ENCODE measurements at regions not wholly inside any gene's neighbourhood (a gene's known extent, or its start where the extent isn't known, plus 50 kb on each side); places are given as distances from the start of the nearest gene placed in this dataset.

DNA sequence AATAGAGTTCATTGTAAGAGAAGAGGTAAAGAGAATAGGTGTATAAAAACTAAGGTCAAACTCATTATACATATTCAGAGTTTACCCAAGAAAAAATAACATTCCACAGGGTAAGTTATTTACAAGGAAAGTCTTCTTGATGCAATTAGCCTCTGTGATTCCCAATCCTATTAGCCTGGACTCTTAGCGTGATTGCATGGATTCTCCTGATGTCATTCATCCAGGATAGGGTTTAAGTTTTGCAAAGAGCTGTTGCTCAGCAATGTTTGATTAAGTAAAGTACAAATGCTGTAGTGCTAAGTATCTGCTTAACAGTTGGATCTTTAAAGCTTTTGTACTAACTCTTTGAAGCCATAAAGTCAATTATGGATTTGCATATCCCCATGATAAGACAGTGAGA lies 767.8 kb upstream of the LUZP2 start:
- TF ChIP-seq, protein P1, sequence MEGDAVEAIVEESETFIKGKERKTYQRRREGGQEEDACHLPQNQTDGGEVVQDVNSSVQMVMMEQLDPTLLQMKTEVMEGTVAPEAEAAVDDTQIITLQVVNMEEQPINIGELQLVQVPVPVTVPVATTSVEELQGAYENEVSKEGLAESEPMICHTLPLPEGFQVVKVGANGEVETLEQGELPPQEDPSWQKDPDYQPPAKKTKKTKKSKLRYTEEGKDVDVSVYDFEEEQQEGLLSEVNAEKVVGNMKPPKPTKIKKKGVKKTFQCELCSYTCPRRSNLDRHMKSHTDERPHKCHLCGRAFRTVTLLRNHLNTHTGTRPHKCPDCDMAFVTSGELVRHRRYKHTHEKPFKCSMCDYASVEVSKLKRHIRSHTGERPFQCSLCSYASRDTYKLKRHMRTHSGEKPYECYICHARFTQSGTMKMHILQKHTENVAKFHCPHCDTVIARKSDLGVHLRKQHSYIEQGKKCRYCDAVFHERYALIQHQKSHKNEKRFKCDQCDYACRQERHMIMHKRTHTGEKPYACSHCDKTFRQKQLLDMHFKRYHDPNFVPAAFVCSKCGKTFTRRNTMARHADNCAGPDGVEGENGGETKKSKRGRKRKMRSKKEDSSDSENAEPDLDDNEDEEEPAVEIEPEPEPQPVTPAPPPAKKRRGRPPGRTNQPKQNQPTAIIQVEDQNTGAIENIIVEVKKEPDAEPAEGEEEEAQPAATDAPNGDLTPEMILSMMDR (conservative IDR thresholded peaks at IDR 0.05; ENCODE audit: low read depth, low read length), result no peak
- DNase-seq (ENCODE audit: low read depth), result peak; percentile 93
- H3K4me3 ChIP-seq (ENCODE audit: low read length), result no peak overlapping the region

DNA sequence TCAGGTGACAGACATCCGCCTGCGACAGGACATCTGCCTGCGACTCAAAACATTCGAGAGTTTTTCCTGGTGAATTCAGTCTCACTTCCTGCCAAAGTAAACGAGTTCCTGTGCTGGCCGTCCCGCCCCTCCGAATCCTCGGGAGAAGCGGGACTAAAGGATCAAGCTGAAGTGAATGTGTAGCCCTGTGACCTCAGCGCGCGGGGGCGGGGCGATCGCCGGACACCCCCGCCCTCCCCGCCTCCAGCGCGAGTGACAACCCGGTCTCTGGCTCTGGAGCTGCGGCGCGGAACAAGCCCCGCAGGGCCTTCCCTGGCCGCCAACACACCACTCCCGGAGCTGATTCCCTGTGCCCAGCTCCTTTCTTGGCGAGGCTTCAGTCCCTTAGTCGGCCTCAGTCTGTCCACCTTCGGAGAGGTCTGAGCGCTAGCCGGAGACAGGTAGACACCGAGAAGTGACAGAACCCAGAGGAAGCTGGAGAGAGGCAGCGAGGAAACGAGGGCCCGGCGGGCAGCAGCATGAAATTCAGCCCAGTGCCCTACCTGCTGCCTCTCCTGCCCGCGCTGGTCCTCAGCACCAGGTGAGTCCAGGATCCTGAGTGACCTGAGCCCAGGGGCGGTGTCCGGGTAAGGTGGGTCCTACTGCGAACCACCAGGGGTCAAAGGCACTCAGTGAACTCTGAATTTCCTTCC lies 766.4 kb upstream of the LUZP2 start:
- TF ChIP-seq, protein P1 (conservative IDR thresholded peaks at IDR 0.05; ENCODE audit: low read depth, low read length), result no peak
- H3K4me3 ChIP-seq (ENCODE audit: low read length), result no peak overlapping the region
- DNase-seq (ENCODE audit: low read depth), result no peak

DNA sequence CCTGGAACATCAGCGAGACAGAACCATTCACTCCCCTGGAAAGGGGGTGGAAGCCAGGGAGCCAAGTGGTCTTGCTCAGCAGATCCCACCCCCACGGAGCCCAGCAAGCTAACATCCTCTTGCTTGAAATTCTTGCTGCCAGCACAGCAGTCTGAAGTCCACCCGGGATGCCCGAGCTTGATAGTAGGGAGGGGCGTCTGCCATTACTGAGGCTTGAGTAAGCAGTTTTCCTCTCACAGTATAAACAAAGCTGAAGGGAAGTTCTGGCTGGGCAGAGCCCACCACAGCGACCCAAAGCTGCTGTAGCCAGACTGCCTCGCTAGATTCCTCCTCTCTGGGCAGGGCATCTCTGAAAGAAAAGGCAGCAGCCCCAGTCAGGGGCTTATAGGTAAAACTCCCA lies 764.8 kb upstream of the LUZP2 start:
- DNase-seq (ENCODE audit: low read depth), result no peak

DNA sequence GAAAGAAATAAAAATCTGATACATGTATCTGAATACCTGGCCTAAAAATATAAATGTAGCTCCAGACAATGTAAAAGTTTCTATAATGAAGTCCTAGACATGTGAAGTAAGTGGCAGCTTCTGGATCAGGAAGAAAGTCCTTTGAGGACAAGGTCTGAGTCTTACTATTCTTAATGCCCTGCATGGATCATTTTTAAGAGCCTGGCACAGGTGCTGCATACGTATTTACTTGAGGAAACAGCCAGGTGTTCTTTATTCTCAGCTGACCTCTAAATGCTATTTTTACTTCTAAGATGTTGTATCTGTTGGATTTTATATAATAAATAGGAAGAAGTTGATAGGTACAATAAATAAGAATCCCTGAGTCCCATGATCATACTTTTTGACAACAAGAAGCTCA lies 750.0 kb upstream of the LUZP2 start:
- TF ChIP-seq, protein P1 (conservative IDR thresholded peaks at IDR 0.05; ENCODE audit: low read depth, low read length), result no peak
- DNase-seq (ENCODE audit: low read depth), result no peak
- no peak overlapping the region for H3K4me3 ChIP-seq (ENCODE audit: low read length)

More for the DNA sequence above, 764.8 kb upstream of the LUZP2 start:
- H3K4me3 ChIP-seq (ENCODE audit: low read length), result no peak overlapping the region
- TF ChIP-seq, protein P1 (conservative IDR thresholded peaks at IDR 0.05; ENCODE audit: low read depth, low read length), result no peak

DNA sequence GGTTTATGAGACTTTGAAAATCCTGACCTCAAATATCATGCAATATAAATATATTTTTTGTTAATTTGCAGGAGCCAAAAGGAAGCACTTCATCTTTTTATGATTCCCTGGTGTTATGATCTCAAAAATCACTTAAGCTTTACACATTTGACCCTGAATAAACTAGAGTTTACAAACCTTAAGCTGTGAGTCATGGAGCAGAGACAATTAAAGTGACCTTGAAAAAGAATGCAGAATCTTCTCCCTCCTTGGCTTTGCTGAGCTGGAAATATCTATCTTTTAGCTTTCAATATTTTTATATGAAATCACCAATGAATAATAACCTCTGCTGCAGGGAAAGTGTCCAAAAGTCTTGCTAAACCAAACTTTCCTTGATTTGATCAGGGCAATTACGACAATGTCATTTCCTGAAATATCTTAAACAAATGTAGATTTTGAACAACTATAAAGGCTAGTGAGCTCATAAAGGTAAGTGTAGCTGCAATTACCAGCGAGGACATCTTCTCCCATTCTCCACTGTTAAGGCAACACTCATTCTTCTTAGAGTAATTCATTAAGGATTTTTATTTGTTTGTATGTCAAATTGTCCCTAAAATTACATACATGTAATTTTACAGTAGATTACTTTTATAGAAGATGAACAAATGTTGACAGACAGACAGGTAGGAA lies 747.0 kb upstream of the LUZP2 start:
- no peak overlapping the region for H3K4me3 ChIP-seq (ENCODE audit: low read length)
- TF ChIP-seq, protein P1 (conservative IDR thresholded peaks at IDR 0.05; ENCODE audit: low read depth, low read length), result no peak
- no peak for DNase-seq (ENCODE audit: low read depth)

DNA sequence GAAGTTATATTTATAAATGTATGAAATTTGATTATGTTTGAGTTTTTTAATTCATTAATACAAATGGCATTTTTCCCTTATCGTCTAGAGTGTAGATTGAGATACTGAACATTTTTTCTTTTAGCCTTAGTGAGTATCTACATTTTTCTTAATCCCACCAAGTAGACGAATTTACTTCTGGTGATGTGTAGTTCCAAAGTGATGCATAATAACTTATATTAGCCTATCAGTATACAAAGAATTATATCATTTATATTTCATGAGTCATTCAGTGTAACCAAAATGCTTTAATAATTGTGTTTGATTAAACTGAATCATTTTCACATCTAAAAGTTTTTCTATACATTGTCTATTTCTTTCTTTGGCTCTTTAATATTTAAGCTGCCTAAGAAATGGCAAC lies 745.6 kb upstream of the LUZP2 start:
- no peak overlapping the region for H3K4me3 ChIP-seq (ENCODE audit: low read length)
- no peak for DNase-seq (ENCODE audit: low read depth)
- TF ChIP-seq, protein P1 (conservative IDR thresholded peaks at IDR 0.05; ENCODE audit: low read depth, low read length), result no peak

DNA sequence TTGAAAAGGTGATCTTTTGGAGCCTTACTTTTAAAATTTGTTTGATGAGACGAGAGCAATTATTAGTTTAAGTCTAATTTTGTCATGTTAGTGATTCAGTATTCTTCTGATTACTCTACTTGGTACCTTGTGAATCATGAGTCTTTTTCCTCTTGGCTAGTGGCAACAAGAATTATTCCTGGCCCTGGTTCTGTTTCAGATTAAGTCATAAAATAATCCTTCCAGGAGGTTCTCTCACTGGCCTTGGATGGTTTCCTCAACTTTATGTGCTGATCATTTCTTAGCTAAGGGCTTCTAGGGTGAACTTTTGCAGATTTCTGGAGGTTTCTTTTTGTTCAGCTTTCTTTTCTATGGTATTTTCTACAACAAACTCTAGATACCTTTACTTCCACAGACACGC lies 741.8 kb upstream of the LUZP2 start:
- DNase-seq (ENCODE audit: low read depth), result no peak
- no peak overlapping the region for H3K4me3 ChIP-seq (ENCODE audit: low read length)
- TF ChIP-seq, protein P1 (conservative IDR thresholded peaks at IDR 0.05; ENCODE audit: low read depth, low read length), result no peak

Measured in retinal pigment epithelial cell (primary cell).